ENCODE measurements at regions not wholly inside any gene's neighbourhood (a gene's known extent, or its start where the extent isn't known, plus 50 kb on each side); places are given as distances from the start of the nearest gene placed in this dataset.

GRCh38 chr7:116426428-116427156, 72.9 kb upstream of the CAV2 start:
- no peak for DNase-seq
- H3K9ac ChIP-seq (ENCODE audit: insufficient read depth in 1 of 2, low read length in 2 of 2): no peak overlapping the region
- H3K4me3 ChIP-seq: no peak overlapping the region
- WGBS, 2 donors: 64 to 82% methylated on average over 4 of the region's 4 CpGs
- ATAC-seq (ENCODE audit: insufficient read depth, low FRiP score): peak; percentile 41
- H3K27ac ChIP-seq (ENCODE audit: low read depth in 1 of 2, low read length in 1 of 2): peak overlapping the region in 1 of 2 donors; percentile 13
- H3K4me1 ChIP-seq (ENCODE audit: control insufficient read depth in 5 of 5, insufficient read depth in 5 of 5, low read length in 5 of 5): peaks cover 0 to 3% (median 0%) of the 10 kb centered on the region in 5 donors
- H3K27me3 ChIP-seq (ENCODE audit: control insufficient read depth in 3 of 3, insufficient read depth in 3 of 3, low read length in 2 of 3): no peaks in the 10 kb centered on the region
- TF ChIP-seq, protein P1, sequence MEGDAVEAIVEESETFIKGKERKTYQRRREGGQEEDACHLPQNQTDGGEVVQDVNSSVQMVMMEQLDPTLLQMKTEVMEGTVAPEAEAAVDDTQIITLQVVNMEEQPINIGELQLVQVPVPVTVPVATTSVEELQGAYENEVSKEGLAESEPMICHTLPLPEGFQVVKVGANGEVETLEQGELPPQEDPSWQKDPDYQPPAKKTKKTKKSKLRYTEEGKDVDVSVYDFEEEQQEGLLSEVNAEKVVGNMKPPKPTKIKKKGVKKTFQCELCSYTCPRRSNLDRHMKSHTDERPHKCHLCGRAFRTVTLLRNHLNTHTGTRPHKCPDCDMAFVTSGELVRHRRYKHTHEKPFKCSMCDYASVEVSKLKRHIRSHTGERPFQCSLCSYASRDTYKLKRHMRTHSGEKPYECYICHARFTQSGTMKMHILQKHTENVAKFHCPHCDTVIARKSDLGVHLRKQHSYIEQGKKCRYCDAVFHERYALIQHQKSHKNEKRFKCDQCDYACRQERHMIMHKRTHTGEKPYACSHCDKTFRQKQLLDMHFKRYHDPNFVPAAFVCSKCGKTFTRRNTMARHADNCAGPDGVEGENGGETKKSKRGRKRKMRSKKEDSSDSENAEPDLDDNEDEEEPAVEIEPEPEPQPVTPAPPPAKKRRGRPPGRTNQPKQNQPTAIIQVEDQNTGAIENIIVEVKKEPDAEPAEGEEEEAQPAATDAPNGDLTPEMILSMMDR (IDR thresholded peaks at IDR 0.05; ENCODE audit: control extremely low read depth, extremely low read depth): no peak
- H3K9me3 ChIP-seq (ENCODE audit: control insufficient read depth in 4 of 4, insufficient read depth in 3 of 4, low read length in 3 of 4): no peaks in the 10 kb centered on the region
- no peaks in the 10 kb centered on the region for H3K36me3 ChIP-seq (ENCODE audit: control insufficient read depth in 4 of 4, insufficient read depth in 4 of 4, low read length in 4 of 4)

DNA sequence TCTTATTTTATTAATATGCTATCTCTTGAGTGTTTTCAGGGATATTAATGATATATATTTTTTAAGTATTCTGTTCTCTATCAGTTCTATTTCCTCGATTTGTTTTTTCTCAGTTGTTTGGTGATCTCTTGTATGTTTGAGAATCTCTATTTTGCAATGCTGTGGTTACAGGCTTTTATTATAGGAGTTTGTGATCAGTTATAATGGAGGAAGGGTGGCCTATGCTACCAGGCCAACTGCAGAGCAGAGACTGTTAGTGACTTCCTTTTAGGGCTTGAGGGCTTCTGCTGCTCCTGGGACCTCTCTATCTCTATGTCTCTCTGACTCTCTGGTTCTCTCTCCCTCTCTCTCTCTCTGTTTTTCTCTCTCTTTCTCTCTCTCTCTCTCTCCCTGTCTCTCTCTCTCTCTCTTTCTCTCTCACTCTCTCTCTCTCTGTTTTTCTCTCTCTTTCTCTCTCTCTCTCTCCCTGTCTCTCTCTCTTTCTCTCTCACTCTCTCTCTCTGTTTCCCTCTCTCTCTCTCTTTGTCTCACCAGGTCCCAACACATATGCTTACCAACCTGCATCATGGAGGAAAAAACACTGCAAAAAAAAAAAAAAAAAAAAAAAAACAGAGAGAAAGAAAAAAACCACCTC, 69.4 kb upstream of the CAV2 start:
- Histone ChIP-seq H3K9ac (ENCODE audit: insufficient read depth in 1 of 2, low read length in 2 of 2) (no peak overlapping the region), H3K4me3 (no peak overlapping the region), H3K9me3 (ENCODE audit: control insufficient read depth in 4 of 4, insufficient read depth in 3 of 4, low read length in 3 of 4) (no peaks in the 10 kb centered on the region), H3K4me1 (ENCODE audit: control insufficient read depth in 5 of 5, insufficient read depth in 5 of 5, low read length in 5 of 5) (peaks cover 0 to 18% (median 6%) of the 10 kb centered on the region in 5 donors), H3K27ac (ENCODE audit: low read depth in 1 of 2, low read length in 1 of 2) (no peak overlapping the region), H3K36me3 (ENCODE audit: control insufficient read depth in 4 of 4, insufficient read depth in 4 of 4, low read length in 4 of 4) (no peaks in the 10 kb centered on the region), H3K27me3 (ENCODE audit: control insufficient read depth in 3 of 3, insufficient read depth in 3 of 3, low read length in 2 of 3) (no peaks in the 10 kb centered on the region)
- no peak for ATAC-seq (ENCODE audit: insufficient read depth, low FRiP score)
- 73 to 82% methylated on average over 1 of the region's 1 CpG for WGBS, 2 donors
- TF ChIP-seq, protein P1 (IDR thresholded peaks at IDR 0.05; ENCODE audit: control extremely low read depth, extremely low read depth): no peak
- no peak for DNase-seq

DNA sequence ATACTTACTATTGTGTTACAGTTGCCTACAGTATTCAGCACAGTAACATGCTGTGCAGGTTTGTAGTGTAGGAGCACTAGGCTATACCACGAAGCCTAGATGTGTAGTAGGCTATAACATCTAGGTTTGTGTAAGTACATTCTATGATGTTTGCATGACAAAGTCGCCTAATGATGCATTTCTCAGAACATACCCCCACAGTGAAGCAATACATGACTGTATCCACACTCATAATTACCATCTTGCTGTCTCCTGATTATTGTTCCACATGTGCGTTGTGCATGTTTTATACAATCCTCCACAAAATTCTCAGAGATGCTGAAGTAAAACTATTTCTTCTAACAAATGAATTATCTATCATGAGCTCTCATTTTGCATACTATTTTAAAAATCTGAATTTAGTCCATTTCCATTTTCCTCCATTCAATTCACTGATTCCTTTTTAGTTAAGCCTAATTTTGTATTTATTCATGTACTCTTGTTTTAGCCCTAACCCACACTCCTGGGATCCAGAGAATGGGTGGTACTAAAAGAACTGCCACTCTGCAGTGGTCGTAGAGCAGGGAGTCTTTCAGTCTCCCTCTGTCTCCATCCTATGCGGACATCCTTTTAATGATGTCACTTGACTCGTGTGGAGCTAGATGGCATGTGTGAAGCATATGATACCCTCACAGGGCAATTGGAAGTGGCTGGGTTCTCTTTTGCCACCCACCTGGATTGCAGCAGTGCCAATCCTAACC, 67.6 kb upstream of the CAV2 start:
- no peak for DNase-seq

More for the DNA sequence above, 67.6 kb upstream of the CAV2 start:
- Histone ChIP-seq H3K9ac (ENCODE audit: insufficient read depth in 1 of 2, low read length in 2 of 2) (no peak overlapping the region), H3K27me3 (ENCODE audit: control insufficient read depth in 3 of 3, insufficient read depth in 3 of 3, low read length in 2 of 3) (no peaks in the 10 kb centered on the region), H3K4me3 (no peak overlapping the region), H3K9me3 (ENCODE audit: control insufficient read depth in 4 of 4, insufficient read depth in 3 of 4, low read length in 3 of 4) (no peaks in the 10 kb centered on the region), H3K27ac (ENCODE audit: low read depth in 1 of 2, low read length in 1 of 2) (no peak overlapping the region), H3K4me1 (ENCODE audit: control insufficient read depth in 5 of 5, insufficient read depth in 5 of 5, low read length in 5 of 5) (peaks cover 0 to 18% (median 3%) of the 10 kb centered on the region in 5 donors), H3K36me3 (ENCODE audit: control insufficient read depth in 4 of 4, insufficient read depth in 4 of 4, low read length in 4 of 4) (no peaks in the 10 kb centered on the region)
- WGBS, 2 donors: 93 to 96% methylated on average over 6 of the region's 6 CpGs
- ATAC-seq (ENCODE audit: insufficient read depth, low FRiP score): no peak
- TF ChIP-seq, protein P1 (IDR thresholded peaks at IDR 0.05; ENCODE audit: control extremely low read depth, extremely low read depth): no peak
